Panc1 (cell line): ENCODE measurements at regions not wholly inside any gene's neighbourhood (a gene's known extent, or its start where the extent isn't known, plus 50 kb on each side); places are given as distances from the start of the nearest gene placed in this dataset.

Source experiments
- ATAC-seq: fragments of 200-7000 bp; cut with Tn5 transposase; 2 replicates; pipeline ENCODE4 v1.9.1; 2020; ENCODE audit warnings: mild to moderate bottlenecking, moderate library complexity
- BruUV-seq: library from RNA; stranded (reverse); fragments of 400-500 nt; replicated peaks from 2 replicates; lab custom pipeline; 2021; lab: Mats Ljungman, UMichigan
- CTCF ChIA-PET: fragments of 300-600 bp; sonication (Branson Sonifier 250); formaldehyde crosslinking; loops from one replicate; lab custom pipeline; 2022; ENCODE audit warnings: antibody characterized with exemption; lab: Charles Lee
- POLR2A ChIA-PET: fragments of 300-600 bp; sonication (Branson Sonifier 250); formaldehyde crosslinking; loops from one replicate; lab custom pipeline; 2022; ENCODE audit warnings: antibody characterized with exemption; lab: Charles Lee
- DNase-seq: peaks from one replicate; pipeline ENCODE4 v3.0.0-alpha.2; 2010; ENCODE audit warnings: low read depth, low spot score
- H3K27ac ChIP-seq: 2 replicates; pipeline ENCODE4 v1.5.1; 2011; ENCODE audit warnings: mild to moderate bottlenecking, low read length, inconsistent platforms
- H3K27me3 ChIP-seq: fragments of 200-500 bp; sonication (Bioruptor generic); 2 replicates; pipeline ENCODE4 v1.6.0; 2014; ENCODE audit warnings: low read length, inconsistent platforms; ENCODE audit not compliant: control insufficient read depth, insufficient read depth
- H3K36me3 ChIP-seq: fragments of 200-500 bp; sonication (Bioruptor generic); 2 replicates; pipeline ENCODE4 v1.5.1; 2014; ENCODE audit warnings: inconsistent platforms, mild to moderate bottlenecking, low read length, moderate library complexity; ENCODE audit not compliant: control insufficient read depth, insufficient read depth
- H3K4me1 ChIP-seq: 2 replicates; pipeline ENCODE4 v1.5.1; 2011; ENCODE audit warnings: inconsistent platforms, mild to moderate bottlenecking, low read length, moderate library complexity; ENCODE audit not compliant: control insufficient read depth, insufficient read depth
- H3K4me3 ChIP-seq, 2 experiments: 2 replicates each; pipeline ENCODE4 v1.5.1; 2011 to 2012; ENCODE audit warnings: low read depth in 2 of 2, low read length in 2 of 2, mild to moderate bottlenecking in 2 of 2, inconsistent platforms in 1 of 2, moderate library complexity in 1 of 2
- H3K9me3 ChIP-seq: fragments of 200-500 bp; sonication (Bioruptor generic); 2 replicates; pipeline ENCODE4 v1.5.1; 2014; ENCODE audit warnings: low read depth, mild to moderate bottlenecking, inconsistent platforms, low read length, moderate library complexity; ENCODE audit not compliant: control insufficient read depth, insufficient read depth
- POLR2AphosphoS5 ChIP-seq: IDR thresholded peaks from 2 replicates; pipeline ENCODE4 v1.6.1; 2012; ENCODE audit warnings: mild to moderate bottlenecking, low read depth, low read length, moderate library complexity
- SIN3A ChIP-seq: IDR thresholded peaks from 2 replicates; pipeline ENCODE4 v1.6.1; 2012; ENCODE audit warnings: low read depth, mild to moderate bottlenecking, low read length, moderate library complexity, borderline replicate concordance; ENCODE audit not compliant: insufficient read depth
- TCF7L2 ChIP-seq: IDR thresholded peaks from 2 replicates; pipeline ENCODE4 v1.6.1; 2011; ENCODE audit warnings: mild to moderate bottlenecking, low read depth, low read length, inconsistent platforms
- in situ Hi-C: cut with HindIII; loops from 2 replicates; pipeline ENCODE4 v1.10.0; 2016; ENCODE audit warnings: low sequenced_read_pairs, low pct_unique_long_range_greater_than_20kb
- intact Hi-C: fragments of 100-400 bp; cut with micrococcal nuclease; formaldehyde crosslinking; loops from one replicate; pipeline ENCODE4 v1.10.0; 2022; ENCODE audit not compliant: unreplicated experiment
- TF ChIP-seq, protein P1 (sequence below): fragments of 450-650 bp; IDR thresholded peaks from 2 replicates; pipeline ENCODE4 v1.5.1; 2017; ENCODE audit warnings: mild to moderate bottlenecking
- TF ChIP-seq, protein P2 (sequence below), 2 experiments: IDR thresholded peaks; 2 replicates each; pipeline ENCODE4 v1.6.1; 2011 to 2012; ENCODE audit warnings: low read depth in 2 of 2, control low read depth in 1 of 2, low read length in 1 of 2, mild to moderate bottlenecking in 1 of 2, moderate library complexity in 1 of 2; ENCODE audit not compliant: insufficient read depth in 1 of 2

DNA sequence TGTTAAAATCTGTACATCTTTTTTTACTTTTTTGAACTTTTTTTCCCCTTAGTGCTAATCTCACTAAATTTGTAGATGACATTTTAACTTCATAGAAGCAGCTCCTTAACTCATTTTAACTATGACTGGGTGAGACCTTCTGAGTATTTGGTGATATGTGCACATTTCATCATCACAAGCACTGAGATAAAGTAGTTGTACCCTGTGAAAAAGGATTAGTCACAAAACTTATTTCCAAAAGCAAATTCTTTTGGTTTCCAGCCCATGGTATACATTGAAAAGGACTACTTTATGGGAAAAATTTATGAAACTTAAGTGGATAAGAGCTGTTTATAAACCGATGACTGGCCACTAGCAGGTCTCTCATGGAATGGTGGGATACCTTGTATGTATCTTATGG, 581.5 kb downstream of the PLCL1 start:
- in situ Hi-C loops = no loop called here

DNA sequence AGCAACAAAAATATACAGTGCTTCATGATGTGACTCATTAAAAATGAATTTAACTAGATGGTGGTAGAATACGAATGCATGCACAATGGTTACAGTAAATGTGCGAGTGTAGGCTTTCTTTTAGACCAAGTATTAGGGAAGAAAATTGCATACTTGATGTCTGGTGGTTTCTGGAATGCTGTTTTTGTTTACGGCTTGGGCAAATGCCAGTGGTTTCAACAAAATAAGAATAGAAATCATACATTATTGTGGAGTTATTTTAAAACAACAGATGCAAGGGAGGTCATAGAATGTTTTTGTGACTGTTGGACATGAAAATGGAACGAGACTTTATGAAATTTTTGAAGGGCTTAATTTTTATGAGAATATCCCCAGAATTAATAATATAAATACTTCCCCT, 580.9 kb downstream of the PLCL1 start:
- no peaks in the 10 kb centered on the region for H3K36me3 ChIP-seq
- no peak overlapping the region for H3K27ac ChIP-seq
- BruUV-seq = no TSS peak
- TF ChIP-seq, protein P1, sequence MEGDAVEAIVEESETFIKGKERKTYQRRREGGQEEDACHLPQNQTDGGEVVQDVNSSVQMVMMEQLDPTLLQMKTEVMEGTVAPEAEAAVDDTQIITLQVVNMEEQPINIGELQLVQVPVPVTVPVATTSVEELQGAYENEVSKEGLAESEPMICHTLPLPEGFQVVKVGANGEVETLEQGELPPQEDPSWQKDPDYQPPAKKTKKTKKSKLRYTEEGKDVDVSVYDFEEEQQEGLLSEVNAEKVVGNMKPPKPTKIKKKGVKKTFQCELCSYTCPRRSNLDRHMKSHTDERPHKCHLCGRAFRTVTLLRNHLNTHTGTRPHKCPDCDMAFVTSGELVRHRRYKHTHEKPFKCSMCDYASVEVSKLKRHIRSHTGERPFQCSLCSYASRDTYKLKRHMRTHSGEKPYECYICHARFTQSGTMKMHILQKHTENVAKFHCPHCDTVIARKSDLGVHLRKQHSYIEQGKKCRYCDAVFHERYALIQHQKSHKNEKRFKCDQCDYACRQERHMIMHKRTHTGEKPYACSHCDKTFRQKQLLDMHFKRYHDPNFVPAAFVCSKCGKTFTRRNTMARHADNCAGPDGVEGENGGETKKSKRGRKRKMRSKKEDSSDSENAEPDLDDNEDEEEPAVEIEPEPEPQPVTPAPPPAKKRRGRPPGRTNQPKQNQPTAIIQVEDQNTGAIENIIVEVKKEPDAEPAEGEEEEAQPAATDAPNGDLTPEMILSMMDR = no peak
- TF ChIP-seq TCF7L2 = no peak
- no peak for TF ChIP-seq SIN3A
- no peak for TF ChIP-seq POLR2AphosphoS5
- TF ChIP-seq, protein P2, sequence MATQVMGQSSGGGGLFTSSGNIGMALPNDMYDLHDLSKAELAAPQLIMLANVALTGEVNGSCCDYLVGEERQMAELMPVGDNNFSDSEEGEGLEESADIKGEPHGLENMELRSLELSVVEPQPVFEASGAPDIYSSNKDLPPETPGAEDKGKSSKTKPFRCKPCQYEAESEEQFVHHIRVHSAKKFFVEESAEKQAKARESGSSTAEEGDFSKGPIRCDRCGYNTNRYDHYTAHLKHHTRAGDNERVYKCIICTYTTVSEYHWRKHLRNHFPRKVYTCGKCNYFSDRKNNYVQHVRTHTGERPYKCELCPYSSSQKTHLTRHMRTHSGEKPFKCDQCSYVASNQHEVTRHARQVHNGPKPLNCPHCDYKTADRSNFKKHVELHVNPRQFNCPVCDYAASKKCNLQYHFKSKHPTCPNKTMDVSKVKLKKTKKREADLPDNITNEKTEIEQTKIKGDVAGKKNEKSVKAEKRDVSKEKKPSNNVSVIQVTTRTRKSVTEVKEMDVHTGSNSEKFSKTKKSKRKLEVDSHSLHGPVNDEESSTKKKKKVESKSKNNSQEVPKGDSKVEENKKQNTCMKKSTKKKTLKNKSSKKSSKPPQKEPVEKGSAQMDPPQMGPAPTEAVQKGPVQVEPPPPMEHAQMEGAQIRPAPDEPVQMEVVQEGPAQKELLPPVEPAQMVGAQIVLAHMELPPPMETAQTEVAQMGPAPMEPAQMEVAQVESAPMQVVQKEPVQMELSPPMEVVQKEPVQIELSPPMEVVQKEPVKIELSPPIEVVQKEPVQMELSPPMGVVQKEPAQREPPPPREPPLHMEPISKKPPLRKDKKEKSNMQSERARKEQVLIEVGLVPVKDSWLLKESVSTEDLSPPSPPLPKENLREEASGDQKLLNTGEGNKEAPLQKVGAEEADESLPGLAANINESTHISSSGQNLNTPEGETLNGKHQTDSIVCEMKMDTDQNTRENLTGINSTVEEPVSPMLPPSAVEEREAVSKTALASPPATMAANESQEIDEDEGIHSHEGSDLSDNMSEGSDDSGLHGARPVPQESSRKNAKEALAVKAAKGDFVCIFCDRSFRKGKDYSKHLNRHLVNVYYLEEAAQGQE (IDR thresholded peaks at IDR 0.05; ENCODE audit: insufficient read depth in 1 of 2, low read depth in 2 of 2, low read length in 1 of 2) = no peak
- H3K4me3 ChIP-seq = no peak overlapping the region
- intact Hi-C loops = no loop called here
- no peak for DNase-seq
- H3K4me1 ChIP-seq = no peaks in the 10 kb centered on the region
- no peaks in the 10 kb centered on the region for H3K27me3 ChIP-seq
- no peak for ATAC-seq
- ChIA-PET POLR2A (no interaction called here), CTCF (no interaction called here)
- in situ Hi-C loops = no loop called here
- no peaks in the 10 kb centered on the region for H3K9me3 ChIP-seq

More for the DNA sequence above, 581.5 kb downstream of the PLCL1 start:
- intact Hi-C loops = no loop called here
- TF ChIP-seq TCF7L2 = no peak
- TF ChIP-seq, protein P2 (IDR thresholded peaks at IDR 0.05; ENCODE audit: insufficient read depth in 1 of 2, low read depth in 2 of 2, low read length in 1 of 2) = no peak
- TF ChIP-seq, protein P1 = no peak
- no peak for TF ChIP-seq POLR2AphosphoS5
- no peak for TF ChIP-seq SIN3A
- ChIA-PET CTCF (no interaction called here), POLR2A (no interaction called here)
- no TSS peak for BruUV-seq
- DNase-seq (no peak), ATAC-seq (no peak)
- H3K36me3 ChIP-seq = no peaks in the 10 kb centered on the region
- H3K27ac ChIP-seq = no peak overlapping the region
- H3K4me1 ChIP-seq = no peaks in the 10 kb centered on the region
- H3K27me3 ChIP-seq = no peaks in the 10 kb centered on the region
- no peaks in the 10 kb centered on the region for H3K9me3 ChIP-seq
- no peak overlapping the region for H3K4me3 ChIP-seq
